HG02623 (cell line): ENCODE measurements at regions not wholly inside any gene's neighbourhood (a gene's known extent, or its start where the extent isn't known, plus 50 kb on each side); places are given as distances from the start of the nearest gene placed in this dataset.

Experiments
- ATAC-seq: cut with Tn5 transposase; IDR thresholded peaks from one replicate; pipeline ENCODE4 v1.9.1; 2021; ENCODE audit warnings: moderate library complexity; ENCODE audit not compliant: unreplicated experiment

DNA sequence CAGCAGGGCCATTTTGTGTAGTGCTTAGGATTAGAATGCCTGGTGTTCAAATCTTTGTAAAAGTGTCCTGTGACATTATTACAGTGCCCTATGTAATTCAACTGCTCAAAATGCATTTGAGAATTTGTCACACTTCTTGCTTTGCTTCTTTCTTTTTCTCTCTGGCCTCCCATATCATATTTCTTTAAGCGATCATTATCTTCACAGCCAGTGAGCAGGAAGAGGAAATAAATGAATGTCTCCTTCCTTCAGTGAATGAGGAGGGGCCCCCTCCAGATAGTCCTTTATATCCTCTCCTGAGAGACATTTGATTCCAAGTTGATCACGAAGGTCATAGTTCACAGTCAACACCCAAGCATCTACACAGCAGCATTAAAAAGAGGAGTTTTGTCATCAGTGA is 425.1 kb upstream of the NPVF start:
- ATAC-seq = no peak

DNA sequence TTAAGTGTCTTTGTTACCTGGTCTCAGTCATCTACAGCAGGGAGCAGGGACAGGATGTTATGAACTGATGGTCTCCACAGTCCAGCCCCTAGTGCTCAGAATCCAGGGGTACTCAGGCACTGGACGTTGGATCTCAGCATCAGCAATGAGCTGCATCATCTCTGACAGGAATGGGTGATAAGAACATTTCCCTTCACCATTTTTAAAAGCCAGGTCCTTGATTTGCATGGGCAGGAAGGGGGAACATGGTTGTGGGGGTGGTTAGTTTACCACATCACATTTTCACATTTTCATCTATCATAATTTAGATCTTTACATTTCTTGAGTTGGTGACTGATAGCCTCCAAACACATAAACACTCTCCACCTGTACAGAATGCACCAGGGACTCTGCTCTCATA is 427.8 kb upstream of the NPVF start:
- ATAC-seq = no peak

DNA sequence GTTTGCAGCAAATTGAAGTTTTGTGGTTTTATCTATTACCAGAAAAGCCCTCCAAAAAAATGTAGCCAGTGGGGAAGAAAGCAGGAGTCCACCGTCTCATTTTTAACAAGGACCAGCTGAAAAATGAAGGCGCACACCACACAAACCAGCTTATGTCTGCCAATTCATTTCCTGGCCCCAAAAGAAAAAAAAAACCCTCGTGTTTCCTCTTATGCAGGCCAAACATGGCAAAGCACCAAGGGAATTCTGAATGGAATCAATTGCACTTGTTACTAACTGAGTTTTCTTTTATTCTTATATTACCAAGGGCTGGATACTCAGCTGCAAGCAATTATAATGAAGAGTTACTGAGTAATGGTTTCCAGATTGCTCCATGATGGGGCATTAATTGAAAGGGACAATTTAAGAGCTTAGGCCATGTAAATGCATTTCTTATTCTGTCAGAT is 428.3 kb upstream of the NPVF start:
- no peak for ATAC-seq

DNA sequence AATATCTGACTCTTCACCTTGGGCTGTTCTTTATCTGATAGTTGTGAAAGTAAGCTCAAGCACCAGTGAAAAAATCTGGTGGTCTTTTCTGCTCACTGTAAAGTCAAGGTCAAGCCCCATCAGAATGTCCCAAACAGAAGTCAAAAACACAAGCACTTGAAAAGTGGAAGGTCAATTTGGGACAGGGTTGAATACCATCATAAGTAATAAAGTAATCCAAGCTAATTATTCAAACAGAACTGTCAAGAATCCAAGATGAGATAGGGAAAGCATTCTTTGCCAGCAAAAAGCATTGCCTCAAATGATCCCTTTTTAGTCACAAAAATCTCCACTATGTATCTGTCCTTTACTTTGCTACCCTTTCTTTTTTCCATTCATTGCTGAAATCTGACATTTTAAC is 430.1 kb upstream of the NPVF start:
- no peak for ATAC-seq

DNA sequence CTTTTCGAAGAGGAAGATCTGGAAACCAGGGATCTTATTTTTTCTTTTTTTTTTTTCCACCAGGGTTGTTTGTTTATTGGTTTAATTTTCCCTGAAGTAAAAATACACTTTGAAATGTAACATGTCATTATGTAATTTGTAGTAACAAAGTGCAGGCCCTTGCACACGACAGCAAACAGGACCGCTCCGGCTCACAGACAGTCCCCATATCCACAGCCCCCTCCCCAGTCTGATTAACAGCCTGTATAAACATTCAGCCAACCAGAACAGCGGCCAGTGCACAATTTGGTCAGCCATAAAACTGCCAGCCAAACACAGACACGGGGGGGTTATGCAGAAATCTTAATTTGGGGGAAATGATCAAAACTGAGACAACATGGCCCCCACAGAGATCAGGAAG is 431.6 kb upstream of the NPVF start:
- no peak for ATAC-seq

DNA sequence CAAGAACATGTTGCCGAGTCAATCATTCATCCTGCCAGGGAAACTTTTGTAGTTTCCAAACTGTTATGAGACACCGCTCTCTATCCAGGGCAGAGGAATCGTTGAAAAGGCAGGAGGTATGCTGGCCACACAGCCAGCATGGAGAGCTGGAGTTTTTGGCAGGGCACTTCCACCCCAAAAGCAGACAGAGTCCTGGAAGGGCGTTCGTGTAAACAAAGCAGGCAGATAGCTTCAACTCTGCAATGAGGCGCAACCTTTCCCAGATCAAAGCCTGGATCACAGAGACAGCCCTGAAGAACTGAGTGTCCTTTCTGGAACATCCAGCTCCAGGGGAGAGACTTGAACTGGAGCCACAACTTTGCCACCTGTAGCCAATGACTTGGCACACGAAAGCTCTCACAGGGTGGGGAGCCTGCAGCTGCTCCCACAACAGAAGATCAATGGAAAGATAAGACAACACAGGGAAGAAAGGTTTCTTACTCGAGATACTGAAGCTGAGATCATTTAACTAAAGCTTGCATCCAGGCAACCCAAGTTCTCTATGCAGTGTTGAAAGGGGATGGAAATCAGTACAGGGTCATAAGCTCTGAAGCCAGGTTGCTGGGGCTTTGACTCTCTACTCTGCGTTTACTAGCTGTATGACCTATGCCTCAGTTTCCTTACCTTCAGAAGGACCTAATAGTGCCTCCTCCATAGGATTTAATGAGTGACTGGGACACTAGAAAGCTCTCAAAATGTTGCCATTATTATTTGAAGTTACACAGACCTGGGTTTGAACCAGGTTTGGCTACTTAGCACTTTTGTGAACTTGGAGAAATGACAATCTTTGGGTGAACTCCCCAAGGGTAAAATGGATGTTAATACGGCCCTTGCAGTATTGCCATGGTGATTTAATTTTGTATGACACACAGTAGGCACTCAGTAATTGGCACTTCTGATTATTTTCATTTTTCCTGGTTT is 434.8 kb upstream of the NPVF start:
- no peak for ATAC-seq

DNA sequence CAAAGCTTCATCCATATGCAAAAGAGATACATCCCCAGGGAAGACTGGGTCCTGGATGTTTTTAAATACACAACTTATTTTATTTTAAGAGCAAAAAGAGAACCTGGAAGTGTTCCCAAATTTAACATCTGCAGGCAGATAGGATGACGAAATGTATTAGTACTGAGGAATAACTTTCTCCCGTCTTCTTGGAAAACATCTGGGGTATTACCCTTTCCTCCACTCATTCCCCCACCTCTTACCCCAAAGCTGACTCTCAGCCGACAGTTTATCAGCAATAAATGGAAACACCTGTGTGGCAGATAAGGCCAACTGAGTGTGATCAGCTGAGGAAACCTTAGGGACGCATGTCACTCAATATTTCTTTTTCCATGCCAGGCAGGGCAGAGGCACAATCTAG is 435.6 kb upstream of the NPVF start:
- ATAC-seq = no peak

DNA sequence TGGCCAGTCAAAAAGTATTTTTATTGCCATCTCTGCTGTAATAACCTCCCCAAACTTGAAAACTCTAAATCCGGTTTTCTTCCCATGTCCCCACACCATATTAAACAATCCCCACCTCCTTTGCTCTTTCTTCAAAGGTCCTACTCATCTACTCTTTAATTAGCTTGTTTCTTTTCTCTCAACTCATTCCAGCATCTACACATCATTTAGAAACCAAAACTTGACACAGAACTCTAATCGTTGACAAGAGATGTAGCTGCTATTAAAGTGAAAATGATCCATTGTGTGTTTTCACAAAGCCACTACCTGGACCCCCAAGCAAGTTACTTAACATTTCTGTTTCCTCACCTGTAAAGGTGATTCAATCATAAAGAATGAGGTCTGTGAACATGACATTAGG is 436.3 kb upstream of the NPVF start:
- ATAC-seq = no peak

DNA sequence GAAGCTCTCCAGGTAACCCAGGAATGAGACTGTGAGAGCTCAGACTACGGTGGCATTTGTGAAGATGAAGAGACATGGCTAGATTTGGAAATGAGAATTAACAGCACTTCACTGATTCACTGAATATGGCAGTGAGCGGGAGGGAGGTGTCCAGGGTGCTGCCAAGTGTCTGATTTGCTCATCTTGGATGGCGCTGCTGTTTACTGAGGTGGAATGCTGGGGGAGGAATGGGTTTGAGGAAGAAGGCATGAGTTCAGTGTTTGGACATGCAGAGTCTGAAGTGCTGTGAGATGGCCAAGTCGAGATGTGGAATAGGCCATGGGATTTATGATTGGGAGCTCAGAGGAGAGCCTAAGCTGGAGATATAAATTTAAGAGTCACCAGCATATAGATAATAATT is 437.1 kb upstream of the NPVF start:
- no peak for ATAC-seq

DNA sequence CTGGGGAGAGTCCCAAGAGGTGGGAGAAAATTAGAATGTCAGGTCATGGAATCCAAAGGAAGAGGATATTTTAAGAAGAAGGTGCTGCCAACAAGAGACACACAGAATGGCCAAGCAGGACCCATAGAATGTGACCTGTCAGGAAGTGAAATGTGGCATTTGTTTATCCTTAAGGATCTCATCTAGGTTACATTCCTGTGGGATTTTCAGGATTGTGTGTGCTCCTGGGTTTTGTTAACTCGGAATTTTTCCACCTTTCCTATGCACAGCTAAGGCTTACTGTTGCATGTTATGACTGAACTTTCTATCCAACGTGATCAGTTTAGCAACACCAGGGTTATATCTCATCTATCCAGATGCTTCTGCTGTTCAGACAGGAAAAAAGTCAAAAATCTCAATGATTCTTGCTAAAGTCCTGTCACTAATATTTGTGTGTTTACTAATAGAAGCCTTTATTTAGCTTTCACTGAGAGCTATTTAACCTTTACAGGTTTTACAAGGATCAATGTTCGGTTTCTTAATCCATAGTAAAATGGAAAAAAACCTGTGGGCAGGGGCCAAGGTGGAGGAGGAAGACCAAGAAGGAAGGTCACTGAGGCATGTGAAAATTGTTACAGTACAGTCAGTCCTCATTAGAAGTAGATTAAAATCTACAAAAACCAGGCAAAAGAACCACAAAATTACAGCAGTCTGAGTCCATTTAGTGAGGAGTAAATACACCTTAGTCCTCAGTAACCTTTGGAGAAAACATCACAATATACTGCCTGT is 437.8 kb upstream of the NPVF start:
- ATAC-seq = no peak

DNA sequence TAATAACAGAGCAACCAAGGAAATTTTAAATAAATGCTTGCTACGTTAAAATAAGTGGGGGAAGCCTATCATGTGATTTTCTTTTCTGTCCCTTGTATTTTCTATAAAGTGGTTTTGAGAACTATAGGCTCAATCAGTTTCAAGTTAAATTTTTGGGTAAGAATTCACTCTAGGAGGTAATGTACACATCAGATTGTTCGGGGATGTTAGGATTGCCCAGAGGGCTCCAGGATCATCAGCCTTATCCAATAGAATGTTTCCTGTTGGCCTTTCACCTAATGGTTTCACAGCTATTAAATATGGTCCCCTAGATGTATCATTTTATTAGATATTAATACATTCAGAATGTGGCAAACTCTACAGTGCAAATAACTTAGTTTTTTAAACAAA is 438.4 kb upstream of the NPVF start:
- ATAC-seq = no peak

DNA sequence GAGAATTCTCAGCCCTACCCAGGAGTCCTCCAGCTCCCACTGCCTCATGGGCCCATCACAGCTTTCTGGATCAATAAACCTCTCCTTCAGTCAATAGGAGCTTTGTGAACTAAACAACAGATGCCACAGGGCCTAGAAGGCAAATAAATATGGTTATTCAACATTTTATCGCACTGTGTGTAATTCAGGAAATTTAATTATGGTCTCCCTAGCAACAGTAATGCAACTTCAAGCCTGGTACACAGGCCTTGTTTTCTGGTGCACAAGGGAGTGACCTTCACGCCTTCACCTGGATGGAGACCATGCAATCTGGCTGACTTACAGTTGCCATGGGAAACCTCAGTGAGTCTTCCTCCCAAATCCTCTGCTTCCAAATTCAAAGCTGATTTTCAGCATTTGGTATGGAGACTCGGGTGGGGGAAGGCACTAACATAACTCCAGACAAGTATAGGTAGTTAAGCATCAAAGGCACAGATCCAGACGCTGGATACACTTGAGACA is 441.0 kb upstream of the NPVF start:
- ATAC-seq = no peak

DNA sequence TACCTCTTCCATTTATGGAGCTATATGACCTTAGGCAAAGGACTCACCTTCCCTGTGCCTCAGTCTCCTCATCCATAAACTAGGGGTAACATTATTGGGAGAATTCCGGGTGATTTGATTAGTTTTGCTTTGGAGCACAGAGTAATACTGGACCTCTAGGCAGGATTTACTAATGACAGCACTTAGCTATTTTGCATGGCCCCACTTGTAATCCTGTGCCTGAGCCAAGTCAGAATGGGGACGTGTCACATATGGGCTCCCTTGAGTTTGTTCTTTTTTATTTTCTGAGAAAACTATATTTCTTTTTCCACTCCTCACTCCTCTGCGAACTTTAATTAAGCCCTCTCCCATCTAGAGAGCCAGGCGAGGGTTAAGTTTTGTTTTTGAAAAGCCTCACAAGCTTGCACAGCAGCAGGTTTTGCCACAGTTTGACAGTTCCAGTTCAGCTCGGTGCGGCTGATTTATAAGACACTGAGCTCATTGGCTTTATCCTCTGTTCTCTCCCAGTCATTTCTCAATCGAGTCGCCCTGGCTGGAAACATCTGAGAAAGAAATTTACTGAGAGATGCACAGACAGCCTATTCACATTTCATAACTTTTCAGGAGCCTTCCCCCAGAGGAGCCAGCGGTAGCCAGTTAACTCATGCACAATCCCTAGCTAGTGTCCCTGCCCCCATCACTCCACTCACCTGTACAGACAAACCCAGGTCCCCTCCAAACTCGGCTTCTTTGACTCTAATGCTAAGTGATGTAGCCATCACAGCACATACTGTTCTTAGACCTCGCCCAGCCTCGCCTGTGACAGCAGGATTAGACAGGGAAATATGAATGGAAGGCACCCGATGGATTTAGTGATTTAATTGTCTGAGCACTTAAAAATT is 441.9 kb upstream of the NPVF start:
- no peak for ATAC-seq

DNA sequence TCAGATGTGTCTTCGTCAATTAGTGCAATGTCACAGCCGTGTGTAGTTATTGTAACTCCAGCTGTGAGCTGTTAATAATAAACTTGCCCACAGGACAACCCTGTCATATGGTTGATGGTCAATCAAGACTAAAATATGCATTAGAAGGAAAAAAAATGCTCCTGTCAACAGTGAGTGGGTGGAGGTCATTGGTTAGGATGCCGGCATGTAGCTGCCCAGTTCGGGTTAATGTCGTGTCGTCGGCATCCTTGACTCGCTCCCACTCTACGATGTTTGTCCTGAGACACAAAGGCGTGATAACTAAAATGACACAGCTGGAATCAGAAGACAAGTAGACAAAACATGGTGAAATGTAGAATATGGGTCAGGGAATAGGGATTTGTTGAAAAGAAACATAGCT is 442.8 kb upstream of the NPVF start:
- no peak for ATAC-seq

DNA sequence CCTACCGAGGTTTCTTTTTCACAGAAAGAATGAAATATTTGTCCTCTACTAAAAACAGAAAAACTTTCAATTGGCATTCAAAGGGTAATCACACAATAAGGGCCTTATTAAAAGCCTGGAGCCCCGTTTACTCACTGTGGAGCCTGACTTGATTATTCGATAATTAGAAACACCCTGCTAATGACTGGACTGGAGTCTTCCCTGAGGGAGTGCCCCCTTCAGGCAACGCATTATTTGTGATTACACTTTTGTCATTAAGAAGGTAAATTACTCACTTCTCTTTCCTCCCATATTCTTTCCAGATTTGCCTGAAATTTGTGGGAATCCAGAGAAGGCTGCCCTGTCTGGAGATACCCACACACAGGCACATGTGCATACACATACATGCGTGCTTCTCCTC is 444.2 kb upstream of the NPVF start:
- no peak for ATAC-seq

DNA sequence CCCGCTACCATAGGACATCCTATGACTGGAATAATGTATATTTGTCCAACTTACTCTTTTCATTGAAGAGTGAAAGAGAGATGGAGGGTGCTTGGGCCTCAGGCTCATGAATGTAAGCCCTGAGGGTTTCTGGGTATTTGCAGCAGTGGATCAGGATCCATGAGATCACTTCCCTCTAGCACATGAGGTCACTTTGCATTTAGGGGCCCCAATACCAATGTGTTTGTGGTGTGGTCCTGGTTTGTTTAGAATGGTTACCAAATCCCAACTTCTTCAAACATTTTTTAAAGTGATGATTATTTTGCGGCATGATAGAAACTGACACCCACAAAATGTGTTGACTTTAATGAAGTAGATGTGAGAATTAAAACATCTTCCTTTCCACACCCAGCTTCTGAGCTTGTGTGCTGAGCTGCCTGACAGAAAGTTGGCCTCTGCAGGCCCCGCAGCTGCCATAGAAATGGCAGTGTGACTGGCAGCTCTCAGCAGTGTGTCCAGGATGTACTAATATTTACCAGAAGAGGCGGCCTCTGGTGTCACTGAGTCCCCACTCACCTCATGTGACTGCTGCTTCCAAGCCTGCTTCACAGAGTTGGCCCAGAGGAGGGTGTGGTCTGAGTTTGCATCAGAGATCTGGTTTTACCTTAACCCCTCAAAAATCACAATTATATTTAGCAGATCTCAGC is 447.6 kb upstream of the NPVF start:
- no peak for ATAC-seq

DNA sequence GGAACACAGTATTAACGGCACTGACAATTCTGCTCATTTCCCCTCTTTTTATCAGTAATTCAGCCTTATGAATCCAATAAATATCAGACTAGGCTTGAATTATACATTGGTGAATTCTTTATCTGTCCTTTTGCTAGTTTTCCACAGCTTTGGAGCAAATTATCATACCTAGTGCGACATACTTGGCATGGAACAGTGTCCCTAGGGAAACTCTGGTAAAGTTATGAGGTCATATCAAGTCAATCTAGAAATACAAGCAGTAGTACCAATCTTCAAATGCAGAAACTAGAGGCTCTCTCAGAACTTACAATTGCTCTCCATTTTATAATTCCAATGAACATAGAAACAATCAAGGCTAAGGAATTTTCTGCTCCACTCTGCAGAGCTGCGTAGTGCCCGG is 449.3 kb upstream of the NPVF start:
- ATAC-seq = no peak

DNA sequence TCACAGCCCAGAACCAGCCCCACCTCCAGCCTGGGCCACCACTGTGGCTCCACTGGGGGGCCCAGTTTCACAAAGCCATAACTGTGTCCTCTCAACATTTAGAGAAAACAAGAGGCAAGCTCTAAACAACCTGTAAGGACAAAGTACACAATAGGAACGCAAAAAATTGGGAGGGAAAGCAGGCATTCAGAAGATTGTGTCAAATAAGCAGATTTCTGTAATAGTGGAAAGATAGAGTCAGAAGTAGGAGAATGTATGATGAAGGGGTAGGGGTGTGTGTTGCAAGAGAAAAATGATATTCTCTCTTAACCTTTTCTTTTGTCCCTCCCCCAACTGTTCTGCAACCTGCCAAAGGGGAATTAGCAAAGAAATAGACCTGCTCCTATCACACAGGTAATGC is 449.9 kb upstream of the NPVF start:
- no peak for ATAC-seq

DNA sequence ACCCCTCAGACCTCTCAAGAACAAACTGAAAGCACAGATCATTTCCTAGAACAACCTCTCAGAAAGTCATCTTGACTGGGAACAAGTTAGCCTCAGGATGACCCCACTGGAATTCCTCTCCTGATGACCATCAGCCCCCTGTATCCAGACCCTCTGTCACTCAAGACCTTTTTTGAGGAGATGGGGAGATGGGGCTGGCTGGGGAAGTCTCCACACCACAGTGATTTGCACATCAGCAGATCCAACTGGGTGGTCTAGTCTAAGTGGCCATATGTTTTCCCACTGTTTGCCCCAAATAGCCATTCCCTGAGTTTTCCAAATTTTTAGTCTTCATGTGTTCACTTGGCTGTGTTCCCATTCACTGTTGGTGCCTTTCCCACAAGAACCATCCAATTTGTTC is 452.4 kb upstream of the NPVF start:
- no peak for ATAC-seq

DNA sequence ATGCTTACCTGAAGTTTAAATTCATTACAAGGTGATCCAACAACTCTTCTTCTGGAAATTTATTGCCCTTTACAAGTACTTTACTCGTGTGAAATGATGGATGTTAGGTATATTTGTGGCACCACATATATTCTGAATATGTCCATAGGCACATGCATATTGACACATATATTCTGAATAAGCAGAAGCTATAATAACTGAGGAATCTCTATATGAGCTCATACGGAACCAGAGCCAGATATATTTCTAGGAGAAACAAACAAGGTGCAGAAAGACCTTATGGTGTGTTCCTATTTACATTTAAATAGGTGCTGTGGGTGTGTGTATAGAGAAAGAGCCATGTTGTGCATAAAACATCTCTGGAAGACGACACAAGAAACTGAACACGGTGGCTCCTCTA is 456.1 kb upstream of the NPVF start:
- ATAC-seq = no peak

DNA sequence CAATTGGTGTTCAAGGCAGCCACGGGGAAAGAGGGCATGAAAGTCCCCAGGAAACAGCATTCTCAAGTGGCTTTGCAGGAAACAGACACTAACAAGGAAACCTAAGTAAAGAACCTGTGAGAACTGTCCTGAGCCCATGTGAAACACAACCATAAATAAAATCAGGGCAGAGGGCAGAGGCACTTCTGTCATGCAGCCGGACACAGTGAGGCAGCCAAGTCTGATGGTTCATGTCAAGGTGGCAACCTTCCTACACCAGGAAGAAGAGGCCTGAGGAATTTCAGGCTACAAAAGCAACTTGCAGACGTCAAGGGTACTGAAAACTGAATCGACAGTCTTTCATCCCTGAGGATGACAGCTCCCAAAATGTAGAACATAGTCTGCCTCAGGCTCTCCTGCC is 458.2 kb upstream of the NPVF start:
- no peak for ATAC-seq
